Natural killer cell (primary cell): ENCODE measurements at regions not wholly inside any gene's neighbourhood (a gene's known extent, or its start where the extent isn't known, plus 50 kb on each side); places are given as distances from the start of the nearest gene placed in this dataset.

Experiments
- ATAC-seq, 3 donors: fragments of 150-1000 bp in 2 of 3; fragments of 200-7000 bp in 1 of 3; cut with Tn5 transposase; 1 replicate in 1 of 3; 2 replicates in 2 of 3; pipeline ENCODE4 v1.10.0; 2021; ENCODE audit warnings: mild to moderate bottlenecking in 2 of 3, moderate library complexity in 2 of 3
- DNase-seq, 2 donors: peaks; one replicate each; pipeline versions ENCODE4 v3.0.0 to v3.0.0-alpha.2; 2013 to 2021; ENCODE audit warnings: mixed read lengths in 1 of 2
- H3K27ac ChIP-seq: one replicate; pipeline ENCODE4 v1.5.1; 2013; ENCODE audit warnings: mild to moderate bottlenecking, low read length
- H3K27me3 ChIP-seq: one replicate; pipeline ENCODE4 v1.6.1; 2013; ENCODE audit warnings: low read length; ENCODE audit not compliant: control insufficient read depth, insufficient read depth
- H3K36me3 ChIP-seq: one replicate; pipeline ENCODE4 v1.6.1; 2013; ENCODE audit warnings: low read length; ENCODE audit not compliant: control insufficient read depth, insufficient read depth
- H3K4me1 ChIP-seq: one replicate; pipeline ENCODE4 v1.6.1; 2013; ENCODE audit warnings: low read length; ENCODE audit not compliant: control insufficient read depth, insufficient read depth
- H3K4me3 ChIP-seq: one replicate; pipeline ENCODE4 v1.5.1; 2013; ENCODE audit warnings: low read length
- H3K9me3 ChIP-seq: one replicate; pipeline ENCODE4 v1.6.1; 2013; ENCODE audit warnings: low read length; ENCODE audit not compliant: control insufficient read depth, insufficient read depth
- H3K27ac Mint-ChIP-seq, 2 donors: one replicate each; pipeline ENCODE4 v1.8.0; 2022; ENCODE audit warnings: mild to moderate bottlenecking in 2 of 2, mixed read lengths in 2 of 2, moderate library complexity in 1 of 2
- H3K27me3 Mint-ChIP-seq, 2 donors: one replicate each; pipeline ENCODE4 v1.8.0; 2022; ENCODE audit warnings: low read depth in 2 of 2, mixed read lengths in 2 of 2
- H3K36me3 Mint-ChIP-seq: one replicate; pipeline ENCODE4 v1.8.0; 2022; ENCODE audit warnings: mixed read lengths
- H3K4me1 Mint-ChIP-seq, 2 donors: one replicate each; pipeline ENCODE4 v1.8.0; 2022; ENCODE audit warnings: mixed read lengths in 2 of 2
- H3K4me3 Mint-ChIP-seq: one replicate; pipeline ENCODE4 v1.8.0; 2022; ENCODE audit warnings: mild to moderate bottlenecking, moderate library complexity, mixed read lengths
- H3K9me3 Mint-ChIP-seq, 2 donors: one replicate each; pipeline ENCODE4 v1.8.0; 2022; ENCODE audit warnings: mixed read lengths in 2 of 2
- CTCF ChIP-seq: fragments of 200-600 bp; IDR thresholded peaks from one replicate; pipeline ENCODE4 v1.8.0; 2022; ENCODE audit warnings: antibody characterized with exemption
- WGBS: methylation state at CpG from one replicate; pipeline ENCODE4 v1.1.7; 2013; ENCODE audit warnings: missing lambda C conversion rate; ENCODE audit not compliant: insufficient coverage; 5-methylcytosine and 5-hydroxymethylcytosine counted together
- intact Hi-C: fragments of 100-400 bp; cut with micrococcal nuclease; formaldehyde crosslinking; loops from one replicate; pipeline ENCODE4 v1.14.2; 2022

- H3K27ac Mint-ChIP-seq: no peak overlapping the region
- no peaks in the 10 kb centered on the region for H3K9me3 ChIP-seq
- TF ChIP-seq CTCF: no peak
- H3K36me3 ChIP-seq: no peaks in the 10 kb centered on the region
- H3K36me3 Mint-ChIP-seq: no peaks in the 10 kb centered on the region
- ATAC-seq: no peak
- H3K27ac ChIP-seq: no peak overlapping the region
- H3K9me3 Mint-ChIP-seq: peaks cover 0 to 4% of the 10 kb centered on the region in 2 donors
- WGBS: 90% methylated on average over 2 of the region's 2 CpGs
- intact Hi-C loops: no loop called here
- no peak overlapping the region for H3K4me3 Mint-ChIP-seq
- no peak for DNase-seq
- no peaks in the 10 kb centered on the region for H3K4me1 Mint-ChIP-seq
- no peaks in the 10 kb centered on the region for H3K27me3 ChIP-seq
- no peak overlapping the region for H3K4me3 ChIP-seq
- no peaks in the 10 kb centered on the region for H3K4me1 ChIP-seq
- H3K27me3 Mint-ChIP-seq: peaks cover 6 to 12% of the 10 kb centered on the region in 2 donors
Observed at GRCh38 chr7:42460148-42460547, 223.1 kb upstream of the GLI3 start.

GRCh38 chr7:42457663-42458062, 220.7 kb upstream of the GLI3 start:
- no peaks in the 10 kb centered on the region for H3K36me3 Mint-ChIP-seq
- TF ChIP-seq CTCF: no peak
- Histone ChIP-seq H3K4me1 (no peaks in the 10 kb centered on the region), H3K27me3 (no peaks in the 10 kb centered on the region), H3K36me3 (no peaks in the 10 kb centered on the region), H3K4me3 (no peak overlapping the region), H3K9me3 (no peaks in the 10 kb centered on the region), H3K27ac (no peak overlapping the region)
- ATAC-seq (no peak), DNase-seq (no peak)
- intact Hi-C loops: no loop called here
- H3K27ac Mint-ChIP-seq: no peak overlapping the region
- H3K9me3 Mint-ChIP-seq: peaks cover 0 to 2% of the 10 kb centered on the region in 2 donors
- peaks cover 7 to 8% of the 10 kb centered on the region in 2 donors for H3K4me1 Mint-ChIP-seq
- H3K27me3 Mint-ChIP-seq: peaks cover 0 to 6% of the 10 kb centered on the region in 2 donors
- no peak overlapping the region for H3K4me3 Mint-ChIP-seq
- WGBS: 69% methylated on average over 3 of the region's 3 CpGs

- H3K27ac Mint-ChIP-seq: no peak overlapping the region
- intact Hi-C loops: no loop called here
- peaks cover 13 to 15% of the 10 kb centered on the region in 2 donors for H3K4me1 Mint-ChIP-seq
Observed at GRCh38 chr7:42456756-42457276, 219.8 kb upstream of the GLI3 start.

More at GRCh38 chr7:42456756-42457276, 219.8 kb upstream of the GLI3 start:
- TF ChIP-seq CTCF: no peak
- ATAC-seq (no peak), DNase-seq (no peak)
- H3K9me3 Mint-ChIP-seq: peaks cover 0 to 2% of the 10 kb centered on the region in 2 donors
- H3K27ac ChIP-seq: no peak overlapping the region
- H3K9me3 ChIP-seq: no peaks in the 10 kb centered on the region
- no peaks in the 10 kb centered on the region for H3K36me3 Mint-ChIP-seq
- peaks cover 0 to 6% of the 10 kb centered on the region in 2 donors for H3K27me3 Mint-ChIP-seq
- H3K27me3 ChIP-seq: no peaks in the 10 kb centered on the region
- 81% methylated on average over 4 of the region's 4 CpGs for WGBS
- no peaks in the 10 kb centered on the region for H3K4me1 ChIP-seq
- no peak overlapping the region for H3K4me3 Mint-ChIP-seq
- H3K36me3 ChIP-seq: no peaks in the 10 kb centered on the region
- H3K4me3 ChIP-seq: no peak overlapping the region
